ENCODE measurements at regions not wholly inside any gene's neighbourhood (a gene's known extent, or its start where the extent isn't known, plus 50 kb on each side); places are given as distances from the start of the nearest gene placed in this dataset.

DNA sequence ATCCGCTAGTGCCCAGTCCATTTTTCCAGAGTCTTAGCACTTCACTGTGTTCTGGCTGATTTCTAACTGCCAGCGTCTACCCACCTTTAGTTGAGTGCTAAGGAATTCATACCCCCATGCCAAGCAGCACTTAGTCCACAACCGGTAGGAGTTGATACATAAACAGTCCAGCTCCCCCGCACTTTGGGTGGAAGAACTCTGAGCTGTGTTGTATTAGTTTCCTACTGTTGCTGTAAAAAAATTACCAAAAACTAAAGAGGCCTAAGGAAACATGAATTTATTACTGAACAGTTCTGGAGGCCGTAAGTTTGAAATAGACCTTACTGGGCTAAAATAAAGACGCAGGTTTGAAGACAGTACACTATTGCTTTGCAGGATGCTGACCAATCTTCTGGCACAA is 87.6 kb downstream of the SLC24A2 start:
- Histone ChIP-seq H3K36me3 (no peaks in the 10 kb centered on the region), H3K27me3 (no peaks in the 10 kb centered on the region), H3K9me3 (no peaks in the 10 kb centered on the region), H3K4me1 (no peaks in the 10 kb centered on the region), H3K9ac (ENCODE audit: low read depth in 2 of 2, low read length in 2 of 2) (no peak overlapping the region), H3K27ac (no peak overlapping the region), H3K4me3 (no peak overlapping the region)
- TF ChIP-seq, protein P1, sequence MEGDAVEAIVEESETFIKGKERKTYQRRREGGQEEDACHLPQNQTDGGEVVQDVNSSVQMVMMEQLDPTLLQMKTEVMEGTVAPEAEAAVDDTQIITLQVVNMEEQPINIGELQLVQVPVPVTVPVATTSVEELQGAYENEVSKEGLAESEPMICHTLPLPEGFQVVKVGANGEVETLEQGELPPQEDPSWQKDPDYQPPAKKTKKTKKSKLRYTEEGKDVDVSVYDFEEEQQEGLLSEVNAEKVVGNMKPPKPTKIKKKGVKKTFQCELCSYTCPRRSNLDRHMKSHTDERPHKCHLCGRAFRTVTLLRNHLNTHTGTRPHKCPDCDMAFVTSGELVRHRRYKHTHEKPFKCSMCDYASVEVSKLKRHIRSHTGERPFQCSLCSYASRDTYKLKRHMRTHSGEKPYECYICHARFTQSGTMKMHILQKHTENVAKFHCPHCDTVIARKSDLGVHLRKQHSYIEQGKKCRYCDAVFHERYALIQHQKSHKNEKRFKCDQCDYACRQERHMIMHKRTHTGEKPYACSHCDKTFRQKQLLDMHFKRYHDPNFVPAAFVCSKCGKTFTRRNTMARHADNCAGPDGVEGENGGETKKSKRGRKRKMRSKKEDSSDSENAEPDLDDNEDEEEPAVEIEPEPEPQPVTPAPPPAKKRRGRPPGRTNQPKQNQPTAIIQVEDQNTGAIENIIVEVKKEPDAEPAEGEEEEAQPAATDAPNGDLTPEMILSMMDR (IDR thresholded peaks at IDR 0.05), result no peak
- intact Hi-C loops (cut with DNase I), result no loop called here
- DNase-seq, result no peak

DNA sequence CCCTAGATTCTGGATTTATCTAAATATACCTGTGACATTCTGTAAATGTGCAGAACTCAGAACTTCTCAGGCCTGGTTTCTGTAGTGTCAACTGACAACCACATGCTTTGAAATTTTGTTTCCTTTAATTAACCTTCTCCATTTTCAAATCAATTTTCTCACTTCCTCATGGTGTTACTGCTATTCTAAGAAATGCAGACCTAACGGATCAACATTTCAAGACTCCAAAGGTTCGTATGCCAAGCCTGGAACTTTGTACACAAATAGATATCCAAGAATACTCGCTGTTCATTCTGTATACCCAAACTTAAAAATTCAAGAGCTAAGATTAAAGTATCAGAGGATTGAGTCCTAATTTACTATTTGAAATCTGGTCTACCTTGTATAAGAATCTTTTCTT is 88.1 kb downstream of the SLC24A2 start:
- no peaks in the 10 kb centered on the region for H3K36me3 ChIP-seq
- TF ChIP-seq, protein P1 (IDR thresholded peaks at IDR 0.05), result no peak
- no peak for DNase-seq
- H3K9me3 ChIP-seq, result no peaks in the 10 kb centered on the region
- H3K27me3 ChIP-seq, result no peaks in the 10 kb centered on the region
- no peak overlapping the region for H3K27ac ChIP-seq
- intact Hi-C loops (cut with DNase I), result no loop called here
- H3K9ac ChIP-seq (ENCODE audit: low read depth in 2 of 2, low read length in 2 of 2), result no peak overlapping the region
- no peaks in the 10 kb centered on the region for H3K4me1 ChIP-seq
- H3K4me3 ChIP-seq, result no peak overlapping the region

DNA sequence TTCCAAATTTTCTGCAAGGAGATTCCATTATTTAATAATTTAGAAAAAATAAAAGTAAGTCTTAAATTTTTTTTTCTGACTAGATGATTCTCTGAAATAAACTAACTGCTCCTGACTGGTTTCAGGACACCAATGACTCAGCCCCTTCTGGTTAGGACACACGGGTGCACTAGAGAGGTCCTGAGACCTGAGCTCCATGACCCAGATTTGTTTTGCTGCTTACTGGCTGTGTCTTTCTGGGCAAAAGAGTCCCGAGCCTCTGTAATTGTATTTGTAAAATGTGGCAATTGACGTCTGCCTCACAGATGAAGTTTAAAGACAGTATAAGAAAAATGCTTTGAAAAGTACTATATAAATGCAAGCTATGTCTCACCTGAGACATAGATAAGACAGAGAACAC is 89.1 kb downstream of the SLC24A2 start:
- intact Hi-C loops (cut with DNase I), result no loop called here
- no peak for DNase-seq
- H3K9ac ChIP-seq (ENCODE audit: low read depth in 2 of 2, low read length in 2 of 2), result no peak overlapping the region
- no peaks in the 10 kb centered on the region for H3K36me3 ChIP-seq
- no peak overlapping the region for H3K27ac ChIP-seq
- H3K4me3 ChIP-seq, result no peak overlapping the region
- TF ChIP-seq, protein P1 (IDR thresholded peaks at IDR 0.05), result no peak
- H3K27me3 ChIP-seq, result no peaks in the 10 kb centered on the region
- no peaks in the 10 kb centered on the region for H3K9me3 ChIP-seq
- H3K4me1 ChIP-seq, result no peaks in the 10 kb centered on the region

DNA sequence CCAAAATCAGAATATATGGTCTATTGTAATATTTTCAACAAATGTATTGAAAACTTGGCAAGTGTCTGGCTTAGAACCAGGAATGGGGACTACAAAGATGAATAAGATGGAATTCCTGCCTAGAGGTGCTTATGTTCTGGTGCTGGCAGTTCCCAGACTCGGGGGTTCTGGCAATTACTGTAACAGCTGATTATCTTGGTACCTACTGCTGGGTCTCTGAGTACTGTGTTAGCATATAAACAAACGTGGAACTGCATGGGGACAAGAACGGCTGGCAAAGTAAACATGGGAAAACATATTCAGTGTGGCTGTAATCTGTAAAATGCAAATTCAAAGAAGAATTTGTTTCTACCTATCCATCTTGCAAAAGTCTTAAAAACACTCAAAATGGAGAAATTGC is 89.9 kb downstream of the SLC24A2 start:
- H3K27me3 ChIP-seq, result no peaks in the 10 kb centered on the region
- H3K27ac ChIP-seq, result no peak overlapping the region
- TF ChIP-seq, protein P1 (IDR thresholded peaks at IDR 0.05), result no peak
- H3K4me3 ChIP-seq, result no peak overlapping the region
- no peak overlapping the region for H3K9ac ChIP-seq (ENCODE audit: low read depth in 2 of 2, low read length in 2 of 2)
- H3K9me3 ChIP-seq, result no peaks in the 10 kb centered on the region
- intact Hi-C loops (cut with DNase I), result no loop called here
- no peaks in the 10 kb centered on the region for H3K4me1 ChIP-seq
- DNase-seq, result no peak
- H3K36me3 ChIP-seq, result no peaks in the 10 kb centered on the region

DNA sequence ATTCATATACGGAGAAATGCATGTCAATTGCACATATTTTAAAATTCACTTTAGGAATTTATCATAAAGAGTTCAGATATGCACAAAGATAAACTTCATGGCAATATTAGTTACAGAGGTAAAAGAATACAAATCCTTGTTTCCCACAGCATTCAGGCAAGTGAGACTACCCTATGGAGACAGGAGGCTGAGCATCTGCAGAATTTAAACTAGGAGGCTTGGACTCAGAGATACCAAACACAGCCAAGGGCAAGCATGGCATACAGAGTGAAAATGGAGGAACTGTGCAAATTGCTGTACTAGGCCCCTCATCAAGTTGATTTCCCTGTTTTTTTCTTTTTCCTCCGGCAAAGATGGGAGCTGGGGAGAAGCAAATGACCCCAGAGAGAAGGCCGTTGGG is 94.2 kb downstream of the SLC24A2 start:
- TF ChIP-seq, protein P1 (IDR thresholded peaks at IDR 0.05), result no peak
- Histone ChIP-seq H3K9me3 (no peaks in the 10 kb centered on the region), H3K4me3 (no peak overlapping the region), H3K4me1 (no peaks in the 10 kb centered on the region), H3K27me3 (no peaks in the 10 kb centered on the region), H3K36me3 (no peaks in the 10 kb centered on the region), H3K9ac (ENCODE audit: low read depth in 2 of 2, low read length in 2 of 2) (no peak overlapping the region), H3K27ac (no peak overlapping the region)
- intact Hi-C loops (cut with DNase I), result no loop called here
- DNase-seq, result no peak

DNA sequence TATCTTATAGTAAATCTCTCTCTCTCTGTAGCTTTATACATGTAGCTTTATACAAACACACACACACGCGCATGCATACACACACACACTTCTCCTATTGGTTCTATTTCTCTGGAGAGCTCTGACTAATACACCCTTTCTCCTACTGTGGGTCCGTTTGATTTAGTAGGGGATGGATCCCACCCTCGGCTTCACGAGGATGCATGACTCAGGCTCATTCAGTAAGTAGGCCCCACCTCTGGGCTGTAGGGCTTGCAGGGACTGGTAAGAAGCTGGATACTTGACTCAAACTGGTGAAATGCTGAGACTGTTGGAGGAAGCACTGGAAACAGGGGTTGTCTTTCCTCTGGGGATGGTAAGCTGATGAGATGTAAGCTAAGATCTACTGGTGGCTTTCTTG is 98.7 kb downstream of the SLC24A2 start:
- no peaks in the 10 kb centered on the region for H3K9me3 ChIP-seq
- H3K36me3 ChIP-seq, result no peaks in the 10 kb centered on the region
- TF ChIP-seq, protein P1 (IDR thresholded peaks at IDR 0.05), result no peak
- H3K9ac ChIP-seq (ENCODE audit: low read depth in 2 of 2, low read length in 2 of 2), result no peak overlapping the region
- no peaks in the 10 kb centered on the region for H3K4me1 ChIP-seq
- no peaks in the 10 kb centered on the region for H3K27me3 ChIP-seq
- H3K27ac ChIP-seq, result no peak overlapping the region
- intact Hi-C loops (cut with DNase I), result no loop called here
- no peak for DNase-seq
- no peak overlapping the region for H3K4me3 ChIP-seq

Measured in colonic mucosa (tissue), 4 donors.